ENCODE measurements at regions not wholly inside any gene's neighbourhood (a gene's known extent, or its start where the extent isn't known, plus 50 kb on each side); places are given as distances from the start of the nearest gene placed in this dataset.

- no peak for TF ChIP-seq EZH2 (IDR thresholded peaks at IDR 0.05; ENCODE audit: borderline replicate concordance)
- TF ChIP-seq CTCF (IDR thresholded peaks at IDR 0.05; ENCODE audit: poor library complexity), result no peak
These were observed 64.6 kb downstream of the LINC01488 start for GRCh38 chr11:69545976-69546617.

Measured in hepatocyte (in vitro differentiated cells).